Forelimb muscle (tissue), 1 donor: ENCODE measurements at regions not wholly inside any gene's neighbourhood (a gene's known extent, or its start where the extent isn't known, plus 50 kb on each side); places are given as distances from the start of the nearest gene placed in this dataset.

Experiments used
- DNase-seq: peaks from one replicate; pipeline ENCODE4 v3.0.0-alpha.2; 2013; ENCODE audit warnings: low read depth

DNA sequence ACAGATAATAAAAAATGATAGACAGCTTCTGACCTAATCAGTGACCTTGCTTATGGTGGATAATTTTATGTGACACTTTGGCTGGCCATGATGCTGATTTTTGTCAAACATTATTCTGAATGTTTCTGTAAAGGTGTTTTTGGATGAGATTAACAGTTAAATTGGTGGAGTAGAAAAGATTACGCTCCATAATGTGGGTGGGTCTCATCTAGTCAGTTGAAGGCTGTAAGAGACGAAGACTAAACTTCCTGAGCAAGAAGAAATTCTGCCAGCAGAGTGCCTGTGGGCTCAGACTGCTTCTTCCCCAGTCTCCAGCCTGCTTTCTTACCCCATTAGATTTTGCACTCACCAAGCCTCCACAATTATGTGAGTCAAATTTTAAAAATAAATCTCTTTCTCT is 214.9 kb upstream of the ITGA4 start:
- DNase-seq: no peak

DNA sequence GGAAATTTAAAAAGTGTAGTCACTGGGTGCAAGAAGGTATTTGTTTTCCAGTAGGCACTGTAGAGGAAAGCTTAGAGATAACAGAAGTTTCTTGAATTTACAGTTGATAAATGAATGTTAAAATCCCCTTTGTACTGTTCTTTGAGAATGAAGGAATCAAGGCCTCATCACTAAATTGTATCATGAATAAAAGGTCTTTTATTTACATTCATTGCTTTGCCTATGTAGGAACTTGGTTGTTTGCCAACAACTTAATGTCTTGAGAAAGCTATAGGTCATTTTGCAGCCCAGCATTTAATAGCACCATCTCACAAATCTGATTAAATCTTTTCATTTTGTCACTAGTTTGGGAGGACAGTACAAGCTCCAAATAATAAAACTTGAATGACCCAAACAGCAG is 213.9 kb upstream of the ITGA4 start:
- no peak for DNase-seq

DNA sequence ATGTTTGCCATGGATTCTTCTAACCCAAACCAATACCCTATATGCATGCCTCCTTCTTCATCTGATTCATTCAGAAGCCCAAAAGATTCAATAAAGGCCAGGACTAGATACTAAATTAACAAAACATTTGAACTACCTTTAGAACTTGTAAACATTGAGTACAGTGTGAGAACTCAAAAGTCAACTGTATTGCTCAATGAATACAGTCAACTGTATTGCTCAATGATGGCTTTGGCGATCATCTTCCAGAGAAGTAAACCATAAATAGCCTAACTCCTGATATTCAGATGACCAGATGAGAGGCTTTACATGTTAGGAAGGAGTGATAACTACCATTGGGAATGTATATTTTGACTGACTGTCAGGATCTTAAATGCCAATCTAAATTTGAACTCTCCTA is 206.5 kb upstream of the ITGA4 start:
- no peak for DNase-seq

DNA sequence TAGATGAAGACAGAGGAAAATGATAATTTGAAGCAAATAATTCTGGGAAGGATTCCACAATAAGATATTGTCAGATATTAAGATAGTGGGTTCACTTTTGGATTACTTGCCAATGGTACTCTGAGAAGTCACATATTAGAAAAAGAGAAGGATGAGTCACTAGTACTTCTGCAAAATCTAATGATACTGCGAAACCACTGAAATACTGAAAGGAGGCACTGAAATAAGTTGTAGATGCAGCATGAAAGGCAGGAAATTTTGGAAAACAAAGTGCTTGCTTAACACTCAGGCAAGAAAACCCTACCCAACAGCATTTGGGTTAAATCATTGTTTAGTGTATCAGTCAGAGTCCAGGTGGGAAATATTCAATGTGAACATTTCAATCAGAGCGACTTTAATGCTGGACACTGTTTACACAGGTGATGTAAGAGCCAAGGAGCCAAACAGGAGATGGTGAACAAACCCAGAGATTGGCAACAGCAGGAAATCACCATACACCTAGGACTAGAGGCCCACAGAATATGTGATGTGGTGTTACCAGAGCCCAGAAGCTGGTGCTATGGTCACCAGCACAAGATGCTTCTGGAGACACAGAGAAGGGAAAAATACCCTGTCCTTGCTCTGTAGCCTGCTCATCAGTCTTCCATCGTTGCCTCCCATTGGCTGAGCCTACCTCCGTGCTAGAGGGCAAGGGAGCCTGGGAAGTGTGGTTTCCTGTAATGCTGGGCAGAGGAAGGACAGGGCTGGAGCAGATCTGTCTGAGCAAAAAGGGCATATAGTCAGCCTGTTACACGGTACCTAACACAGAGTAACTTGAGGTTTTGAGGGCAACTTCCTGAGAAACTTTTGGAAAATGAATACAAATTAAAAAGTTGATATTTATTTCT is 204.7 kb upstream of the ITGA4 start:
- no peak for DNase-seq

DNA sequence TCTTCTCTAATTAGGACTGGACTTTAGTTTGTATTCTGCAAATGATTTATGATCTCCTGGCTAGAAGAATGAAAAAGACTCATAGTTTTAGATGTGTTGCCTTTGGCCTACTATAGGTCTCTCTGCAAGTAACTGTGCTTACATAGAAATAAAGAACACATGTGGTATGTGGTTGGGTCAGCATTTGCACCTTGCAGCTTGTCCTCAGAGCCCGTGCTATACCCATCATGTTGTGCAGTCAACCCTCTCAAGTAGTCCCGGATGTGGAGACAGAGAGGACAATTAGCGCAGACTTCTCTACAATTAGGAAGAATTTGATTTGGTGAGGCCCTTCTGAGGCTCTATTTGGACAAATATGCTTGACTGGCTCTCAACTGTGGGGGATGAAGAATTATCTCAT is 203.7 kb upstream of the ITGA4 start:
- DNase-seq: no peak

DNA sequence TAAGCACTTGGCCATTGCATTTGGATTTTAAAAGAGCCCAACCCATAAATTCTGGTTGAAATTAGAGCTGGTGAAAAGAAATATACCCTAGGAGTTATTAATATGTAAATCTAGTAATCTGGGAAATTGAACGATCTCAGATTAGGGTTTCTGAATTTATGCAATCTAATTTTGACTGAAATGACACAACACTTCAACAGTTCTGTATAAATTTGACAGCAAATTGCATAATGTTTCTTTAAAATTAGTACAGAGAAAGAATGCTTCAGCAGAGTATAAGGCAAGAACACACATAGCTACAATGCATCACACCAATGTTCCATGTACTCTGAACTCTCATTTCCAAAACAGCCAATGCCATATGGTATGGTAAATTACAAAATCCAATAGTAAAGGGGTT is 201.5 kb upstream of the ITGA4 start:
- no peak for DNase-seq

DNA sequence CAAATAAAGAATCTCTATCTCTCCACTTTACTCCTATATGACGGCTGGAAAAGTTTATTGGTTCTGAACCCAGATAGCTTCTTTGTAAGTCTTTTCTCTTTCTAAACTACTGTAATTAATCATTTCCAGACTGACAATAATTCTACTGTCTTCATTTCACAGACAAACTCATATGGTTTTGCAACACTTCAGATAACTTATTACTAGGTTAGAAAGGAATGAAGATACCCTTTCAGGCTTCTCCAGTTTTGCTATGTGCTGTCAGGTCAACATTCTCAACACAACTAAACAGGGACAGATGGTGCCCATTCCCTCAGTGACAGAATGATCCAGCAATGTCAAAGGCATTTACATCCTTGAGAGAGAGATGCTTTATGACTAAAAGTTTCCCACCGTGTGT is 198.5 kb upstream of the ITGA4 start:
- no peak for DNase-seq

DNA sequence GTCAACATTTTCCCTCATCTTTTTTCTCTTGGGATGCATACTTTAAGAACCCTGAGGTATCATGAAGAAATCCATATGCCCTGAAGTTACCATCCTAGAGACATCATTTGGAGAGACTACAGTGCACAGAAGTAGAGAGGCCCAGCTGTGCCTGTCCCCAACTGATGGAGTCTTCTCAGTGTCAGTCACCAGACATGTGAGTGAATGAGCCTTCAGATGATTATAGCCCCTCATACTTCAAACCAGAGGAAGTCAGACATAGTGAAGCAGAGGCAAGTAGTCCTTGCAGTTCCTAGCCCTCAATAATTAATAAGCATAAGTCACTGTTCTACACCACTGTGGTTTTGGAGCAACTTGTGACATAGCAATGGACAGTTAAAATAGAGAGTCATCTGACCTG is 194.4 kb upstream of the ITGA4 start:
- no peak for DNase-seq

DNA sequence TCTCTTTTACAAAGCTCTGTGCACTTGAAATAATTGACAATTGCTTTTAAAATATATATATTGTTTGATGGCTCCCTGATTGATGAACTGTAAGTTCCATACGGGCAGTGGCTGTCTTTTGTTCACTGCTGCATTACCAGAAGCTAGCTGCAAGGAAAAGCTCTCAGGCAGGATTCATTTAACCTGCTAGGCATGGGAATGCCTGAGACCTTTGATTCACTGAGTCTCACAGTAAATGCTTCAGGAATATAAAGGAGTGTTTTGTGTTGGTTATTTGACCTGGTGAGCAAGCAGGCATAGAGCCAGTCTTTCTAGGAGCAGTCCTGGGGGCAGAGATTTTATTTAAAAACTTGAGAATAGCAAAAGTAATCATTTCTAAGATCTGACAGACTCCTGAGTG is 193.2 kb upstream of the ITGA4 start:
- DNase-seq: no peak

DNA sequence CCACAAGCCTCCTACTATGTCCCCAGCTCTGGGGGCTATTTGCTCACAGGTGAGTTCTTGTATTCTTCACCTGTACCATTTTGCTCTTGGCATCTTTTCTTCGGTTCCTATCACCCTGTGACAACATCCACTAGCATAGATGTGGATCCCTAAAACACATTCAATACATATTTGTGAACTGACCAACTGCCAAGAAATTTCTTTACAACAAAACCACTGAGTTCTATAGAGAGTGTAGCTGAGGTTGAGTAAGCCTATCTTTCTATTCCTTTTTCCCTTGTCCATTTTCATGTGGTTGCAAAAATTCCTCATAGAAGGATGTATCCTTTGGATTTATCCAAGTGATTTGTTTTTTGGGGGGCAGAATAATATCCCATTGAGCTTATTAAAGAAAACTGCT is 192.7 kb upstream of the ITGA4 start:
- no peak for DNase-seq

DNA sequence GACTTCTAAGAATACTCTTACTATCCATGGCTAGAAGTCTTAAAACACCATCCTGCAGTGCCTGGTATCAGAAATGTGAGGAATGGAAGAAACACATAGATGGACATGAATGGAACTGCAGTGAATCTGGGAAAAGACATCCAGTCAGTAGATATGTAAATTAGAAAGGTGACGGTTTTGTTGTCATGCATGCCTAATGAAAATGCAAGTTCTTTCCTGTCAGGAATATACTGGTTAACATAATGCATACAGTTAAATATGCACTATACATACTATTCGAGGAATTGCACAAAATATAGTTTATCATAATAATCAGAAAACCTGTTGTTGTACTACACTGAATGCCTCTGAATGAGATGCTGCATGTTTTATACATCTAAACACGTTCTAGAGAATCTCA is 190.6 kb upstream of the ITGA4 start:
- no peak for DNase-seq

DNA sequence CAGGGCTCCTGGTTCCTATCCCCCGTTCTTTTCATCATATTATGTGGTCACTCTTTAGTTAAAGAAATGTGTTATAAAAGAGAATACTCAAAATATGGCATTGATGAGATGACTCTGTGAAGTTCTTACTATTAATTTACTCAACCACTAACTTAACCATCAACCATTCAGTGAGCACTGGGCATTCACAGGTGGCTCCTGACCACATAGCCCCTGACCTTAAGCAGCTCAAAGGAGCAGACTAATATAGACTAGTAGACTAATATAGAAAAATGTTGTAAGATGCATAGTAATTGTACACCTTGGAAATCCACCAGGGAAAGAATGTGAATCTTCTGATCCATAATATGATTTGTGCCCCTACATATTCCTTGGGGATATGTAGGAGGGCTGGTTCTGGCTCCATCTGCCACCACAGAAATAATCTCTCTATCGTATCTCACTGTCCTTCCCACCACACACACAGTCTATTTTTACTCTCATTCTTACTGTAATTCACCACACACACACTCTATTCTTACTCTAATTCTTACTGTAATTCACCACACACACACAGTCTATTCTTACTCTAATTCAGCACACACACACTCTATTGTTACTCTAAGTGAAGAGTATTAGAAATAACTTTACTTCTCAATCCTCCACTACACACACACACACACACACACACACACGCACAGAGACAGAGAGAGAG is 188.9 kb upstream of the ITGA4 start:
- DNase-seq: no peak

DNA sequence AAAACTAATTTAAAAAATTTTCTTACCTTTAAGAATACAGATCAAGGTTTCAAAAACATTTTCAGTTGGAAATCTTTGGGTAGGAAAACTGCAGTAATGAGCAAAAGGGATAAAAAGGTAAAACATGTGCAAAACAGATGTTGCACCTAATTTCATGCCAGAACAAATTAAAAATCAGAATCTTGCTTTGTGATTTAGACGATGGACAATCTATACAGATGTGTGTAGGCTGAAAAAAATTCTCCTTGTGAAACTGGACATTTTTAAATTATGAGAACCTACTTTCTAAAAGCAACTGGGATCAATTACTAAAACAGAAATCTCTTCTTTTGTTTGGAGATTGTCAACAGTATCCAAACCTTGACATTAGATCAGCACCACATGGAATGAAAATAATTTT is 183.2 kb upstream of the ITGA4 start:
- DNase-seq: no peak

DNA sequence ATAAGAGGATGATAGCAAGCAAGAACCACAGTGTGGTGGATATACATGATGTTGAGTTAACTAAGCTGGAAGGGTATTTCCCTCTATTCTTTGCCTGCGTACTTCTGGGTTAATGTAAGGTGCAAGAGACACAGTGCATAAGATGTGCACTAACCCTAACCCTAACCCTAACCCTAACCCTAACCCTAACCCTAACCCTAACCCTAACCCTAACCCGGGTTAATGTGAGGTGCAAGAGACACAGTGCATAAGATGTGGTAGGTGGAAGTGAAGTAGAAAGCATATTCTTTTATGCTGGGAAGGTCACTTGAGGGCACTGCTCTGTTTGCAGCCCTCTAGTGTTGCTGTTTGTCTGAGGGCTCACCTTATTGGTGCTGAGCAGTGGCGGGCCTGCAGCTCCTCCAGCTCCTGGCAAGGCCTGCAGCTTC is 181.5 kb upstream of the ITGA4 start:
- DNase-seq: no peak

DNA sequence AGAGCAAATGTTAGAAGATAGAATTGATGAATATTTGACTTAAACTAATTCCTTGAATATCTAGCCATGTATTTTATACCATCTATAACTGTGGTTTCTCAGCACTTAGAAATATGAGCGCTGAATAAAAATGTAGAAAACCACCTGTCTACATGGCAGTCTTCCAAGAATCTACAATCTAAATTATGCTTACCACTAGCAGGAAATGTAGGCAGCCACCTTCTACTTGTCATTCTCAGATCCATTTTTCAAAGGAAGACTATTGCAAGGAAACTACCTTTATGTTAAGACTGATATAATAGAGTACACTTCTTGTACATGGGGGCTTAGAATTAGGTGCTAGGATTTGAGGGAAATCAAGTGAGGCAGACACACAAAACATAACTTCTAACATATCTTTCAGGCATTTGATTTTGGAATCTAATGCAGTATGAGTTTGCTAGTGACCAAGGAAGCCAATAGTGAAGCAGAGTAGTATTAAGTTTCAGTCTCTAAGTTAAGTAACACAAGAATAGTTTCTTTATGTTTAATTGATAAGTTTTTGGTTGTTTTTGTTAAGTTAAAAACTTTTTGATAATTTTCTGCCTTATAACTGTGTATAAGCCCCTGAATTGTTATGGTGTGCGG is 175.9 kb upstream of the ITGA4 start:
- no peak for DNase-seq

DNA sequence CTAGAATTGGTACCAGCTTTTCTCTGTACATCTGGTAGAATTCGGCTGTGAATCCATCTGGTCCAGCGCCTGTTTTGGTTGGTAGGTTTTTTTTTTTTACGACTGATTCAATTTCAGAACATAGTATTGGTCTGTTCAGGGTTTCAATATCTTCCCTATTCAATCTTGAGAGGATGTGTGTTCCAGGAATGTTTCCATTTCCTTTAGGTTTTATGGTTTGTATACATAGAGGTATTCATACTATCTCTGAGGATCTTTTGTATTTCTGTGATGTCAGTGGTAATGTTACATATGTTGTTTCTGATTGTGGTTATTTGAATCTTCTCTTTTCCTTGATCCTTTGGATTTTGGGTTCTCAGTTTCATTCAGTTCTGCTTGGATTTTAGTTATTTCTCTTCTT is 172.1 kb upstream of the ITGA4 start:
- DNase-seq: no peak

DNA sequence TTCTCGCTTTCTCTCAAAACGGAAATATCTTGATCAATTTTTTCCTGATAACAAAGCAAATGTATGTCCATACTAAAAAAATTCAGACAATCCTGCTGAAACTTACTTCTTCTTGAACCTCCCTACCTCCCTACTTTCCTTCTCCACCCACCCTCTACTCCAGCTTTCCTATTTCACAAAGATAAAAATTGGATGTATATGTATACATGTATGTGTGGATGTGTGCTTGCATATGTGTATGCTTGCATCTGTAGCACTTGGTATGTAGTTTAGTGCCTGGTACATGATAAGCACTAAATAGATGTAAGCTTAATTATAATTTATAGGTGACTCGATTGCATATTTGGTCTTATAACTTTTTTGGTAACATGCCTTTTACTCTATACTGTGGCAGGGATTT is 167.5 kb upstream of the ITGA4 start:
- DNase-seq: no peak

DNA sequence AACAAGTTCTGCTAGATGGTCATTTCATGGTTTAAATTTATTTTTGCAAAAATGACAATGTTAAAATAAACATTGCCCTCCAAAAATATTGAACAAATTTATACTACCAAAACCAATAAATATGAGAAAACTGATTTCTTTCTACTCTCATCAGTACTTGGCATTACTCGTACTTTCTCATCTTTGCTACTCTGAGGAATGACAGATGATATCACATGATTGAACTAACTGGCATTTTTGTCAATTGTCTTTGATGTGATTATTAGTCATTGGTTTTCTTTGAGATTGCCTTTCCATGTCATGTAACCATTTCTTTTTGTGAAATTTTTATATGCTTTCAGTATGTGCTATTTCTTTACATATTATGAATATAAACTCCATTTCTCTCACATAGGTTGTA is 167.0 kb upstream of the ITGA4 start:
- DNase-seq: no peak

DNA sequence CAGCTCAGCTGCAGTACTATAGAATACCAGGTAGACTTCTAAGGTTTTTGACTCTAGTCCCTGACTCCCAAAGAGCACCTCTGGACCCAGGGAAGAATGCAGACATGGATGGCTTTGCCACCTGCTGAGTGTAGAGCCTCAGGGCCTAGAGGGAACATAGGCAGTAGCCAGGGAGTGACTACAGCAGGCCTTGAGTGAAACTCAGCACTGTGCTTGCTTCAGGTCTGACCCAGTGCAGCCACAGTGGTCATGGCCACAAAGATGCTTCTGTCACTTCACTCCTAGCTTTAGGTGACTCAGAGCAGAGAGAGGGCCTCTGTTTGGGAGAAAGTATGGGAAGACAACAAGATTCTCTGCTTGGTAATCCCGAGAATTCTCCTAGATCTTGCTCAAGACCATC is 162.2 kb upstream of the ITGA4 start:
- DNase-seq: no peak

DNA sequence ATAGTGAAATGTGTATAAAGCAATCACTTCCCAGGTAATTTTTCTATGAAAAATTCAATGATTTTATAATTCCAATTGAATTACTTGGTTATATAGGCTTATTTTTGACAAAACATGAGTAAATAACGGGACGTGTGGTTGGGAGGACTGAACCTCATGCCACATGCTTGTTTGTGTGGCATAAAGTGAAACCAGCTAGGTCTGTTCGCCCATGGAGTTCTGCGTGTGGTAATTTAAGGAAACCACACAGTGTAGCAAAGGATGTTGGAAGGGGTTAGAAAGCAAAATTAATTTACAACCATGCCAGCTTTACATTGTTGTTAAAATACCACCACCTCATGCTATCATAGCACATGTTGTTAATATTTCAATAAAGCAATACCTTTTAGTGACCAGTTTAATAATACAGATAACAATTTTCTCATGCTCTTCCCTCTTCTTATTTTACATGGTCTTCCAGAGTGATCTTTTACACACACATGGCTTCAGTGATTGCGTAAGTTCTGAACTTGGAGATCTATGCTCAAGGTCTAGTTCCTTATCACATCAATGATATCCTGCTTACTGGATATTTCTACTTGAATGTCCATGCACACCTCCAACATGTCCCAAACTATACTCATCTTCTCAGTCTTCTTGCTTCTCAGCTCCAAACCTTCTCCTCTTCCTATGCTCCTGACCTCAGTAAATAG is 156.4 kb upstream of the ITGA4 start:
- DNase-seq: no peak

DNA sequence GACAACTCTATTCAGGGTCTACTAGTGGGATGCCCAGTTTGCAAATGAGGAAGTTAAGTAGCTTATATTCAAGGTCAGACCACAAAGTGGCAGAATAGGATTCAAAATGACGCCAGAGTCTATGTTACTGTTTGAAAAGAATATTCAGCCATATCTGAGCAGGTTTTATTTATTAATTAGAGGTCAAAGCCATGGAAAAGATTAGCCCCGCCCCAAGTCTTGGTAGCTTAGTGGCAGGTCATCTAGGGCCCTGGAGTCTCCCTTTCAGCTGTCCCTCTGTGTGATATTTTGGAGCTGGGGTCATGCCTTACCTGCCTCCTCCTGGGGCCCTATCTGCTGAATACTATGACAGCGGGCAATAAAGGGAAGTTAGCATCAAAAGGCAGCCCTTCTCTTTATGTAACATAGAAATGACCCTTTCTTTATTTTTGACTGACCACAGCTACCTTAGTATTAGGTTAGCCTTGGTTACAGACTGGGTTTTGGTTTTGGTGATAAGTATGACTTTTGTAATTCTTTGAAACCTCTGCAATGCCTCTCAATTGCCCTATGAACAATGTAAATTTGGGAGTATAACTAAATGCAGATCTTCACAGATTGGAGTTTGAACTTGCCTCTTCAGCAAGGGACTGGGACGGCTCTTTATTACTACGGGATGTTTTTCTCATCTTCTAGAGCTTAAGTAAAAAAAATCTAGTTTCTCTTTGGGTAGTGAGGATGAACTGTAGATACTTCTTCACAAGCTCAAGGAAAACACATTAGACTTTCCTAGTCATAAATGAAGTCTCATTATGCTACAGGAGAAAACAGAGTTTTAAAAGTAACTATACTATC is 153.0 kb upstream of the ITGA4 start:
- DNase-seq: no peak
